Stomach (tissue), 8 donors: ENCODE measurements at regions not wholly inside any gene's neighbourhood (a gene's known extent, or its start where the extent isn't known, plus 50 kb on each side); places are given as distances from the start of the nearest gene placed in this dataset.
"Not testable (repeated sequence)": the region's sequence is repeated elsewhere in the genome, so short reads cannot be mapped to it uniquely, and the experiment has no call there.

Source experiments
- DNase-seq, 2 donors: peaks; one replicate each; pipeline versions ENCODE4 v3.0.0 to v3.0.0-alpha.2; 2013 to 2019
- H3K27ac ChIP-seq, 5 donors: fragments of 200-600 bp in 4 of 5; sonication (generic) in 4 of 5; one replicate each; pipeline ENCODE4 v1.5.1; 2013 to 2019; ENCODE audit warnings: mild to moderate bottlenecking in 1 of 5, moderate library complexity in 1 of 5
- H3K27me3 ChIP-seq, 3 donors: fragments of 200-600 bp; sonication (generic); one replicate each; pipeline ENCODE4 v1.5.1; 2017 to 2019; ENCODE audit warnings: mixed run types in 1 of 3
- H3K36me3 ChIP-seq, 4 donors: fragments of 200-600 bp; sonication (generic); 1 replicate in 3 of 4; 2 replicates in 1 of 4; pipeline ENCODE4 v1.5.1; 2016 to 2019
- H3K4me1 ChIP-seq, 4 donors: fragments of 200-600 bp; sonication (generic); one replicate each; pipeline ENCODE4 v1.5.1; 2016 to 2019
- H3K4me3 ChIP-seq, 4 donors: fragments of 200-600 bp; sonication (generic) in 3 of 4; one replicate each; pipeline ENCODE4 v1.5.1; 2016 to 2019; ENCODE audit warnings: mild to moderate bottlenecking in 1 of 4
- H3K9me3 ChIP-seq, 4 donors: fragments of 200-600 bp; sonication (generic); one replicate each; pipeline ENCODE4 v1.5.1; 2016 to 2019
- EP300 ChIP-seq: sonication (generic); formaldehyde crosslinking; IDR thresholded peaks from one replicate; pipeline ENCODE4 v1.6.1; 2017; ENCODE audit warnings: antibody characterized with exemption
- POLR2A ChIP-seq, 4 donors: fragments of 450-650 bp; IDR thresholded peaks; one replicate each; pipeline ENCODE4 v1.6.1; 2016; ENCODE audit warnings: antibody characterized with exemption in 4 of 4, control low read depth in 2 of 4, mild to moderate bottlenecking in 1 of 4, moderate library complexity in 1 of 4
- POLR2AphosphoS5 ChIP-seq, 3 donors: sonication (generic); formaldehyde crosslinking; IDR thresholded peaks; one replicate each; pipeline ENCODE4 v1.6.1; 2016; ENCODE audit warnings: antibody characterized with exemption in 3 of 3
- WGBS, 5 donors: extraction: QIAGEN DNeasy Blood & Tissue Kit in 3 of 5; methylation state at CpG; one replicate each; pipeline versions ENCODE4 v1.1.5 to v1.1.7; 2013 to 2018; 5-methylcytosine and 5-hydroxymethylcytosine counted together
- intact Hi-C: fragments of 100-400 bp; cut with DNase I; formaldehyde crosslinking; loops from one replicate; pipeline ENCODE4 v1.15.1; 2023; ENCODE audit warnings: low total_unique reads
- TF ChIP-seq, protein P1 (sequence below), 7 experiments: fragments of 450-650 bp in 4 of 7; fragments of 200-600 bp in 3 of 7; sonication (generic) in 3 of 7; IDR thresholded peaks; one replicate each; pipeline ENCODE4 v1.5.1; 2016 to 2019; ENCODE audit warnings: antibody characterized with exemption in 7 of 7, control low read depth in 2 of 7, mild to moderate bottlenecking in 1 of 7
- donor health status: healthy with polysubstance abuse.
- donor health status: Bipolar disorder and iron deficiency.
- donor health status: healthy.

DNA sequence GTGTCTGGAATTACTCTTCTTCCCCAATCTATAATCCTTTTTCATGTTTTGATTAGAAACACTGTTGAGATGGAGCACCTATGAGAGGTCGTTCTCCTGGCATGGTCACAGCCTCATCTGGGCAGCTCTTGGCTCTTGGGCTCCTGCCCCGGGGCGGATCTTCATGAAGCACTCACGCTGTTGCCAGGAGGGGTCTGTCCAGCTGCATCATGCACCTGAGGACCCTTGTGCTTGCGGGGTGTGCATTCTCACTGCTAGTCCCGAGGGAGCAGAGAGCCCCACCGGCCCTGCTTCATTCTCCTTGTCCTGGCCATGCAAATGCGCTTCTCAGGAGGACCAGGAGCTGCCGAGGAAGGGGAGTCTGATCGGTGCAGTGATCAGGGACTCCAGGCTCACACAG lies 117.6 kb upstream of the S1PR3 start:
- intact Hi-C loops = no loop called here
- Histone ChIP-seq H3K36me3 (no peaks in the 10 kb centered on the region), H3K27me3 (no peaks in the 10 kb centered on the region), H3K4me1 (no peaks in the 10 kb centered on the region), H3K27ac (no peak overlapping the region), H3K4me3 (no peak overlapping the region), H3K9me3 (peaks cover 0 to 8% (median 1%) of the 10 kb centered on the region in 4 donors)
- 67 to 83% (median 79%) methylated on average over 6 to 10 of the region's 10 CpGs for WGBS, 5 donors
- DNase-seq = no peak
- TF ChIP-seq, protein P1, sequence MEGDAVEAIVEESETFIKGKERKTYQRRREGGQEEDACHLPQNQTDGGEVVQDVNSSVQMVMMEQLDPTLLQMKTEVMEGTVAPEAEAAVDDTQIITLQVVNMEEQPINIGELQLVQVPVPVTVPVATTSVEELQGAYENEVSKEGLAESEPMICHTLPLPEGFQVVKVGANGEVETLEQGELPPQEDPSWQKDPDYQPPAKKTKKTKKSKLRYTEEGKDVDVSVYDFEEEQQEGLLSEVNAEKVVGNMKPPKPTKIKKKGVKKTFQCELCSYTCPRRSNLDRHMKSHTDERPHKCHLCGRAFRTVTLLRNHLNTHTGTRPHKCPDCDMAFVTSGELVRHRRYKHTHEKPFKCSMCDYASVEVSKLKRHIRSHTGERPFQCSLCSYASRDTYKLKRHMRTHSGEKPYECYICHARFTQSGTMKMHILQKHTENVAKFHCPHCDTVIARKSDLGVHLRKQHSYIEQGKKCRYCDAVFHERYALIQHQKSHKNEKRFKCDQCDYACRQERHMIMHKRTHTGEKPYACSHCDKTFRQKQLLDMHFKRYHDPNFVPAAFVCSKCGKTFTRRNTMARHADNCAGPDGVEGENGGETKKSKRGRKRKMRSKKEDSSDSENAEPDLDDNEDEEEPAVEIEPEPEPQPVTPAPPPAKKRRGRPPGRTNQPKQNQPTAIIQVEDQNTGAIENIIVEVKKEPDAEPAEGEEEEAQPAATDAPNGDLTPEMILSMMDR (IDR thresholded peaks at IDR 0.05) = no peak
- TF ChIP-seq POLR2A (IDR thresholded peaks at IDR 0.05) = no peak
- TF ChIP-seq EP300 = no peak
- TF ChIP-seq POLR2AphosphoS5 (IDR thresholded peaks at IDR 0.05) = no peak

DNA sequence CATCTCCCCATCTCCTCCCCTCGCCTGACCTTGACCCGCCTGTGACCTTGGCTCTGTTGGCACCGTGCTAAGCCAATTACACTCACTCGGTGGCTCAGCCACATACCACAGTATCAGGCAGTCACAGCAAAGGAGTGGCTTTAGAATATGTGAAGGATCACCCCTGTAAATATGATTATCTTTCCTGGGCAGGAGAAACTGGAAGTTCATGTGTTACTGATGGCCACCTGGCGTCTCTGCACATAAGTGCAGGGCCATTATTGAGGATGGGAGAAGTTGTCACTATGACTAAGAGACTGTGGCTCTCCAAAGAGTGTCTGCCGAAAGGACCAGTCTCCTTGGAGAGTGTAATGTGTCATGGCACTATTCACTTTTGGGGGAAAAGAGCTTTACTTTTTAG lies 116.9 kb upstream of the S1PR3 start:
- no peaks in the 10 kb centered on the region for H3K36me3 ChIP-seq
- WGBS, 5 donors = 47 to 68% (median 51%) methylated on average over 6 of the region's 6 CpGs

DNA sequence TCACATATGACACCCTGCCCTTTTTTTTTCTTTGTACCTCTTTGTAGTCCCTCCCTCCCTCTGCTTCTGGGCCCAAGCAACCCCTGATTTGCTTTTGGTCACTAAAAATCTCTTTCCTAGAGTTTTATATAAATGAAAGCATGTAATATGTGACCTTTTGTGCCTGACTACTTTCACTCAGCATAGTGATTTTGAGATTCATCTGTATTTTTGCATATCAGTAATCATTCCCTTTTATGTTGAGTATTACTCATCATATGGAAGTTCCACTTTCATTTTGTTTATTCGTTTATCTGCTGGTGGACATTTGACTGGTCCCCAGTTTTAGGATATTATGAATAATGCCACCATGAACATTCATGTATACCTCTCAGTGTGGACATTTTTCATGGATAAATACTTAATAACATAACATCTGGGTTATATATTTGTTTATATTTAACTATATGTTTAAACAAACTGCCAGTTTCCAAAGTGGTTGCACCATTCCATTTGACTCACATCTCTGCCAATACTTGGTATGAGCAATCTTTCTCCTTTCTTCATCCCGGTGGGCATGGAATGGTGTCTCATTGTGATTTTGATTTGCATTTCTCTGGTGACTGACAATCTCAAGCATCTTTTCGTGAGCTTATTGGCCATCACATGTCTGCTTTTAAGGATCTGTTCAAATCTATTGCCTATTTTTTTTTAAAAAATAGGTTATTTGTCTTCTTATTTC lies 115.7 kb upstream of the S1PR3 start:
- TF ChIP-seq EP300 (no peak), POLR2AphosphoS5 (IDR thresholded peaks at IDR 0.05) (no peak), POLR2A (IDR thresholded peaks at IDR 0.05) (no peak)
- TF ChIP-seq, protein P1 (IDR thresholded peaks at IDR 0.05) = no peak
- 85 to 88% (median 86%) methylated on average over 3 of the region's 3 CpGs for WGBS, 5 donors
- intact Hi-C loops = no loop called here
- Histone ChIP-seq H3K4me3 (no peak overlapping the region), H3K27me3 (no peaks in the 10 kb centered on the region), H3K27ac (no peak overlapping the region), H3K4me1 (no peaks in the 10 kb centered on the region), H3K36me3 (no peaks in the 10 kb centered on the region), H3K9me3 (no peaks in the 10 kb centered on the region)
- no peak for DNase-seq

More for the DNA sequence above, 116.9 kb upstream of the S1PR3 start:
- H3K4me1 ChIP-seq = no peaks in the 10 kb centered on the region
- intact Hi-C loops = no loop called here
- DNase-seq = peak in 1 of 2 donors; percentile 21
- H3K4me3 ChIP-seq = no peak overlapping the region
- peaks cover 0 to 1% (median under 1%) of the 10 kb centered on the region in 4 donors for H3K9me3 ChIP-seq
- no peak overlapping the region for H3K27ac ChIP-seq
- no peaks in the 10 kb centered on the region for H3K27me3 ChIP-seq
- TF ChIP-seq, protein P1 (IDR thresholded peaks at IDR 0.05) = no peak
- TF ChIP-seq POLR2AphosphoS5 (IDR thresholded peaks at IDR 0.05) = no peak
- TF ChIP-seq EP300 = no peak
- no peak for TF ChIP-seq POLR2A (IDR thresholded peaks at IDR 0.05)

DNA sequence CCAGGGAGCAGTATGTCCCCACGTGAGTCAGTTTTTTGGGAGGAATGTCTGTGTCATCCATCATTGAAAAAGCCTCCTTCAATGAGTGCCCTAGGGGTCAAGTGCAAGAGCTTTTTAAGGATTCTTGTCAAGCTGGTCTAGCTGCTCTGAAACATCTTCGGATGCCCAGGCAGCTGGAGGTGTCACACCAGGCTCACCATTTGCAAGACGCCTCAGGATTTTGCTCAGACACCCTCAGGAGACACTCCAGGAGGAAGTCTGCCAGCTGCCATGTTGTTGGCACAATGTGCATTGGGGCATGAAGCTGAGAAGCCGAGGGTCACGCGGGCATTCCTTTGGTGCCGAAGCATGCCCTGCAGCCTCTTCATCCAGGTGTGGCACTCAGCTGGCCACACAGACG lies 111.1 kb upstream of the S1PR3 start:
- DNase-seq = no peak
- H3K4me3 ChIP-seq = no peak overlapping the region
- no peak overlapping the region for H3K27ac ChIP-seq
- H3K27me3 ChIP-seq = no peaks in the 10 kb centered on the region
- no peak for TF ChIP-seq POLR2A (IDR thresholded peaks at IDR 0.05)
- TF ChIP-seq POLR2AphosphoS5 (IDR thresholded peaks at IDR 0.05) = no peak
- TF ChIP-seq EP300 = no peak
- TF ChIP-seq, protein P1 (IDR thresholded peaks at IDR 0.05) = no peak
- intact Hi-C loops = no loop called here
- peaks cover 0 to 4% (median 0%) of the 10 kb centered on the region in 4 donors for H3K9me3 ChIP-seq
- H3K4me1 ChIP-seq = no peaks in the 10 kb centered on the region
- 69 to 83% (median 76%) methylated on average over 7 to 8 of the region's 8 CpGs for WGBS, 5 donors
- H3K36me3 ChIP-seq = no peaks in the 10 kb centered on the region

DNA sequence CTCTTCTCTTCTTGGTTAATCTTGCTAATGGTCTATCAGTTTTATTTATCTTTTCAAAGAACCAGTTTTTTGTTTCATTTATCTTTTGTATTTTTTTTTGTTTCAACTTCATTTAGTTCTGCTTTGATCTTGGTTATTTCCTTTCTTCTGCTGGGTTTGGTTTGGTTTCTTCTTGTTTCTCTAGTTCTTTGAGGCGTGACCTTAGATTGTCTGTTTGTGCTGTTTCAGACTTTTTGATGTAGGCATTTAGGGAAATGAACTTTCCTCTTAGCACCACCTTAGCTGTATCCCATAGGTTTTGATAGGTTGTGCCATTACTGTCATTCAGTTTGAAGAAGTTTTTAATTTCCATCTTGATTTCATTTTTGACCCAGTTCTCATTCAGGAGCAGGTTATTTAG lies 107.0 kb upstream of the S1PR3 start:
- H3K9me3 ChIP-seq, H3K36me3 ChIP-seq, H3K27ac ChIP-seq, H3K4me3 ChIP-seq, DNase-seq, H3K27me3 ChIP-seq, intact Hi-C loops, H3K4me1 ChIP-seq: not testable (repeated sequence)
- WGBS, 5 donors = 79 to 97% (median 88%) methylated on average over 1 of the region's 1 CpG

DNA sequence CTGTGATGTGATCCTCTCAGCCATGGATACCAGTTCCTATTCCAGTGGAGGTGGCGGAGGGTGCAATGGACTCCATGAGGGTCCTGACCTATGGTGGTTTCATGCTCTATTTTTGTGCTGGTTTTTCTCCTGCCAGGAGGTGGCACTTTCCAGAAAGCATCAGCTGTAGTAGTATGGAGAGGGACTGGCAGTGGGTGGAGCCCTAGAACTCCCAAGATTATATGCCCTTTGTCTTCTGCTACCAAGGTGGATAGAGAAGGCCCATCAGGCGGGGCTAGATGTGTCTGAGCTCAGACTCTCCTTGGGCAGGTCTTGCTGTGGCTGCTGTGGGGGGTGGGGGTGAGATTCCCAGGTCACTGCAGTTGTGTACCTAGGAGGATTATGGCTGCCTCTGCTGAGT lies 104.5 kb upstream of the S1PR3 start:
- DNase-seq, intact Hi-C loops: not testable (repeated sequence)
- 27 to 86% (median 50%) methylated on average over 2 of the region's 2 CpGs for WGBS, 5 donors

More for the DNA sequence above, 104.5 kb upstream of the S1PR3 start:
- H3K27ac ChIP-seq, H3K4me1 ChIP-seq, H3K27me3 ChIP-seq, H3K9me3 ChIP-seq, H3K36me3 ChIP-seq, H3K4me3 ChIP-seq: not testable (repeated sequence)
